SK-N-SH treated with all-trans-retinoic acid at 6 μM for 48 hours (cell line): ENCODE measurements at regions not wholly inside any gene's neighbourhood (a gene's known extent, or its start where the extent isn't known, plus 50 kb on each side); places are given as distances from the start of the nearest gene placed in this dataset.

Source experiments
- ATAC-seq: fragments of 200-7000 bp; cut with Tn5 transposase; 3 replicates; pipeline ENCODE4 v1.9.1; 2020; ENCODE audit warnings: mild to moderate bottlenecking, moderate library complexity
- ARNTL ChIP-seq: fragments of 450-650 bp; formaldehyde crosslinking; IDR thresholded peaks from 2 replicates; pipeline ENCODE4 v1.5.0; 2020; ENCODE audit warnings: low read depth, mild to moderate bottlenecking, moderate library complexity, borderline replicate concordance
- BACH2 ChIP-seq: fragments of 250-450 bp; sonication (Bioruptor Pico); IDR thresholded peaks from 2 replicates; pipeline ENCODE4 v1.9.0; 2021; ENCODE audit warnings: mild to moderate bottlenecking, borderline replicate concordance
- CSRNP3 ChIP-seq: fragments of 250-450 bp; sonication (Bioruptor Pico); IDR thresholded peaks from 2 replicates; pipeline ENCODE4 v1.5.1; 2021; ENCODE audit warnings: mild to moderate bottlenecking, moderate library complexity
- ESRRG ChIP-seq: fragments of 250-450 bp; sonication (Bioruptor Pico); IDR thresholded peaks from 2 replicates; pipeline ENCODE4 v1.6.1; 2021; ENCODE audit warnings: mild to moderate bottlenecking
- GLIS3 ChIP-seq: fragments of 250-450 bp; sonication (Bioruptor Pico); IDR thresholded peaks from 2 replicates; pipeline ENCODE4 v1.5.0; 2020; ENCODE audit warnings: mild to moderate bottlenecking, moderate library complexity
- OSR1 ChIP-seq: fragments of 250-450 bp; sonication (Bioruptor Pico); IDR thresholded peaks from 2 replicates; pipeline ENCODE4 v1.8.0; 2022; ENCODE audit warnings: moderate library complexity, mild to moderate bottlenecking, inconsistent platforms
- PATZ1 ChIP-seq: fragments of 250-450 bp; sonication (Bioruptor Pico); IDR thresholded peaks from 2 replicates; pipeline ENCODE4 v1.8.0; 2020; ENCODE audit warnings: mild to moderate bottlenecking, moderate library complexity, borderline replicate concordance
- POU6F1 ChIP-seq: fragments of 250-450 bp; sonication (Bioruptor Pico); IDR thresholded peaks from 2 replicates; pipeline ENCODE4 v1.8.0; 2021; ENCODE audit warnings: low read depth, mild to moderate bottlenecking, moderate library complexity, borderline replicate concordance
- RARB ChIP-seq: fragments of 250-450 bp; sonication (Bioruptor Pico); IDR thresholded peaks from 2 replicates; pipeline ENCODE4 v1.8.0; 2021; ENCODE audit warnings: mild to moderate bottlenecking, moderate library complexity
- SNAI2 ChIP-seq: fragments of 250-450 bp; sonication (Bioruptor Pico); IDR thresholded peaks from 2 replicates; pipeline ENCODE4 v1.5.0; 2020; ENCODE audit warnings: mild to moderate bottlenecking, moderate library complexity
- TCF4 ChIP-seq: fragments of 250-450 bp; sonication (Bioruptor Pico); IDR thresholded peaks from 2 replicates; pipeline ENCODE4 v1.8.0; 2021; ENCODE audit warnings: mild to moderate bottlenecking, moderate library complexity, borderline replicate concordance
- TSHZ2 ChIP-seq: fragments of 250-450 bp; sonication (Bioruptor Pico); IDR thresholded peaks from 2 replicates; pipeline ENCODE4 v1.5.0; 2020; ENCODE audit warnings: mild to moderate bottlenecking, moderate library complexity
- ZC3H10 ChIP-seq: fragments of 250-450 bp; sonication (Bioruptor Pico); IDR thresholded peaks from 2 replicates; pipeline ENCODE4 v1.5.1; 2021; ENCODE audit warnings: mild to moderate bottlenecking, moderate library complexity
- ZFP3 ChIP-seq: fragments of 250-450 bp; sonication (Bioruptor Pico); IDR thresholded peaks from 2 replicates; pipeline ENCODE4 v1.5.0; 2020; ENCODE audit warnings: mild to moderate bottlenecking, moderate library complexity
- ZFP30 ChIP-seq: fragments of 450-650 bp; formaldehyde crosslinking; IDR thresholded peaks from 2 replicates; pipeline ENCODE4 v1.5.0; 2022; ENCODE audit warnings: mild to moderate bottlenecking, moderate library complexity
- ZNF565 ChIP-seq: fragments of 450-650 bp; formaldehyde crosslinking; conservative IDR thresholded peaks from 2 replicates; pipeline ENCODE4 v1.5.0; 2020; ENCODE audit warnings: low read depth, mild to moderate bottlenecking, moderate library complexity
- ZNF70 ChIP-seq: fragments of 450-650 bp; formaldehyde crosslinking; IDR thresholded peaks from 2 replicates; pipeline ENCODE4 v1.5.0; 2020; ENCODE audit warnings: mild to moderate bottlenecking, moderate library complexity
- ZNF8 ChIP-seq: fragments of 450-650 bp; formaldehyde crosslinking; IDR thresholded peaks from 2 replicates; pipeline ENCODE4 v1.5.0; 2020; ENCODE audit warnings: mild to moderate bottlenecking, moderate library complexity

GRCh38 chr2:180717588-180717987, 262.8 kb upstream of the UBE2E3 start:
- no peak for TF ChIP-seq SNAI2 (CRISPR knock-in tag)
- TF ChIP-seq POU6F1 (CRISPR knock-in tag), result no peak
- no peak for TF ChIP-seq PATZ1 (CRISPR knock-in tag)
- TF ChIP-seq ZNF70, result no peak
- ATAC-seq, result no peak

GRCh38 chr2:180716186-180717180, 263.9 kb upstream of the UBE2E3 start:
- no peak for ATAC-seq
- no peak for TF ChIP-seq CSRNP3 (CRISPR knock-in tag)
- no peak for TF ChIP-seq POU6F1 (CRISPR knock-in tag)
- no peak for TF ChIP-seq ESRRG (CRISPR knock-in tag)
- no peak for TF ChIP-seq GLIS3

- ATAC-seq, result no peak
- no peak for TF ChIP-seq BACH2
- no peak for TF ChIP-seq TCF4
- TF ChIP-seq GLIS3, result no peak
- TF ChIP-seq SNAI2 (CRISPR knock-in tag), result no peak
- no peak for TF ChIP-seq TSHZ2 (CRISPR knock-in tag)
- TF ChIP-seq PATZ1 (CRISPR knock-in tag), result no peak
- no peak for TF ChIP-seq ZNF8
- no peak for TF ChIP-seq ZC3H10 (CRISPR knock-in tag)
- TF ChIP-seq POU6F1 (CRISPR knock-in tag), result no peak
- TF ChIP-seq ZFP30 (CRISPR knock-in tag), result no peak
- TF ChIP-seq ESRRG (CRISPR knock-in tag), result no peak
- TF ChIP-seq ZFP3 (CRISPR knock-in tag), result no peak
- no peak for TF ChIP-seq OSR1 (CRISPR knock-in tag)
- TF ChIP-seq ZNF565 (CRISPR knock-in tag), result no peak
- no peak for TF ChIP-seq CSRNP3 (CRISPR knock-in tag)
- TF ChIP-seq ZNF70, result no peak
- TF ChIP-seq RARB (CRISPR knock-in tag), result no peak
- no peak for TF ChIP-seq ARNTL (CRISPR knock-in tag)
Measured at GRCh38 chr2:180715044-180715443, 265.4 kb upstream of the UBE2E3 start.
